Lung (tissue), 11 donors: ENCODE measurements at regions not wholly inside any gene's neighbourhood (a gene's known extent, or its start where the extent isn't known, plus 50 kb on each side); places are given as distances from the start of the nearest gene placed in this dataset.

Experiments
- ATAC-seq: fragments of 200-7000 bp; cut with Tn5 transposase; one replicate; pipeline ENCODE4 v1.9.1; 2020; ENCODE audit warnings: moderate number of reproducible peaks; ENCODE audit not compliant: insufficient read depth, low FRiP score
- DNase-seq, 3 donors: peaks; one replicate each; pipeline ENCODE4 v3.0.0-alpha.2; 2013 to 2017
- H3K27ac ChIP-seq, 2 donors: one replicate each; pipeline ENCODE4 v1.5.1; 2013; ENCODE audit warnings: mild to moderate bottlenecking in 2 of 2, moderate library complexity in 2 of 2, control low read depth in 1 of 2, inconsistent platforms in 1 of 2, low read depth in 1 of 2, low read length in 1 of 2
- H3K27me3 ChIP-seq, 3 donors: one replicate each; pipeline ENCODE4 v1.5.1; 2013; ENCODE audit warnings: low read length in 2 of 3; ENCODE audit not compliant: control insufficient read depth in 3 of 3, insufficient read depth in 3 of 3
- H3K36me3 ChIP-seq, 4 donors: one replicate each; pipeline ENCODE4 v1.5.1; 2013; ENCODE audit warnings: low read length in 4 of 4, mild to moderate bottlenecking in 1 of 4, moderate library complexity in 1 of 4; ENCODE audit not compliant: control insufficient read depth in 4 of 4, insufficient read depth in 4 of 4
- H3K4me1 ChIP-seq, 5 donors: one replicate each; pipeline ENCODE4 v1.5.1; 2013; ENCODE audit warnings: low read length in 5 of 5, mild to moderate bottlenecking in 2 of 5, moderate library complexity in 1 of 5; ENCODE audit not compliant: control insufficient read depth in 5 of 5, insufficient read depth in 5 of 5
- H3K4me3 ChIP-seq: one replicate; pipeline ENCODE4 v1.5.1; 2013; ENCODE audit warnings: mild to moderate bottlenecking, control low read depth, moderate library complexity
- H3K9ac ChIP-seq, 2 donors: one replicate each; pipeline ENCODE4 v1.5.1; 2013; ENCODE audit warnings: low read length in 2 of 2, control low read depth in 1 of 2; ENCODE audit not compliant: insufficient read depth in 1 of 2
- H3K9me3 ChIP-seq, 4 donors: one replicate each; pipeline ENCODE4 v1.5.1; 2013; ENCODE audit warnings: low read length in 3 of 4, mild to moderate bottlenecking in 1 of 4, moderate library complexity in 1 of 4; ENCODE audit not compliant: control insufficient read depth in 4 of 4, insufficient read depth in 3 of 4
- CTCF ChIP-seq: IDR thresholded peaks from 2 replicates; pipeline ENCODE4 v1.5.1; 2012; ENCODE audit warnings: mild to moderate bottlenecking; ENCODE audit errors: control extremely low read depth, extremely low read depth
- WGBS, 2 donors: extraction: QIAGEN DNeasy Blood & Tissue Kit; methylation state at CpG; one replicate each; pipeline ENCODE4 v1.1.7; 2013; 5-methylcytosine and 5-hydroxymethylcytosine counted together
- donor health status: control.
- donor health status: control.
- donor health status: Bipolar disorder and iron deficiency.
- donor health status: healthy.
- donor health status: DM: yes; HTN: yes; CAD: no.

DNA sequence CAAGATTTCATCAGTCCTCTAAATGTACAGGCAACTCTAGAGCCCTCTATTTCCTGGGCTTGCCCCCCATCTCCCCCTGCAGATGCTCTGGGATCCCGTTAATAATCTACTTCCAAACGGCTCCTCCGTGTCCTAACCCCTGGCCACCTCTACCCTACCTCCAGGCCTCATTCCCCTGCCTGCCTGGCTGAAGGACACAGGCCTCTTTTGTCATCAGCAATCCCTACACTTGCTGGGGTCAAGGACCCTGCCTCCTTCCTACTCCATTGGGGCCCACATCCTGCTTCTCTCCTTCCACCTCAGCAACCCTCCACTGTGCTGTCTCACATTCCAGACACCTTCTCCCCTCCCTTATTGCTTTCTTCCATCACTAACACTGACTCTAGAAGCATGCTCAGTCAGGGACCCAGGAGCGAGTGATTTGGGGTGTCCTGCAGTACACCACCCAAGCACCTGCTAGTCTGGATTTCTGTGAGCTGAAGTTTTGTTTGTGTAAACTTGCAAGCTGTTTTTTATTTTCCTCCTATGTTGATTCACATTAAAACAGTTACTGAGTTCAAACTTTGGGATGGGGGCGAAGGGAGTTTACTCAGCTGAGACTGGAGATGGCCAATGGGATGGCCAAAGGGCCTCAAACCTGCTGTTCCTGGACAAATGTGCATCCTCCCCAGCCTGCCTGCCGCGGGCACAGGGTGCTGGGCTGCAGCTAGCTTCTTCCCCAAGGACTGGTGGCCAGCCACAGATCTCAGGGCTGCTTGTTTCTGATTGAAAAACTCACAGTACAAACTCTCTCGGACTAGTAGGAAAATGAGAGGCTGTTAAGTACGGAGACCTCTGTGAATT is 314.7 kb downstream of the FOXO1 start:
- no peaks in the 10 kb centered on the region for H3K27me3 ChIP-seq
- ATAC-seq (no peak), DNase-seq (no peak)
- TF ChIP-seq CTCF: no peak
- 74 to 87% methylated on average over 9 of the region's 9 CpGs for WGBS, 2 donors
- no peaks in the 10 kb centered on the region for H3K9me3 ChIP-seq
- no peaks in the 10 kb centered on the region for H3K36me3 ChIP-seq
- no peak overlapping the region for H3K4me3 ChIP-seq
- no peak overlapping the region for H3K9ac ChIP-seq
- peak overlapping the region; percentile 26 to 76 for H3K27ac ChIP-seq
- peaks cover 0 to 25% (median 9%) of the 10 kb centered on the region in 5 donors for H3K4me1 ChIP-seq

GRCh38 chr13:40352380-40352778 is 314.1 kb downstream of the FOXO1 start:
- Histone ChIP-seq H3K36me3 (no peaks in the 10 kb centered on the region), H3K27ac (peak overlapping the region; percentile 48 to 76), H3K9ac (no peak overlapping the region), H3K4me1 (peaks cover 0 to 24% (median 9%) of the 10 kb centered on the region in 5 donors), H3K27me3 (no peaks in the 10 kb centered on the region), H3K9me3 (no peaks in the 10 kb centered on the region), H3K4me3 (no peak overlapping the region)
- DNase-seq (peak; percentile 40 to 74 (median 61)), ATAC-seq (peak; percentile 36)
- no peak for TF ChIP-seq CTCF
- WGBS, 2 donors: 55 to 63% methylated on average over 9 of the region's 9 CpGs

DNA sequence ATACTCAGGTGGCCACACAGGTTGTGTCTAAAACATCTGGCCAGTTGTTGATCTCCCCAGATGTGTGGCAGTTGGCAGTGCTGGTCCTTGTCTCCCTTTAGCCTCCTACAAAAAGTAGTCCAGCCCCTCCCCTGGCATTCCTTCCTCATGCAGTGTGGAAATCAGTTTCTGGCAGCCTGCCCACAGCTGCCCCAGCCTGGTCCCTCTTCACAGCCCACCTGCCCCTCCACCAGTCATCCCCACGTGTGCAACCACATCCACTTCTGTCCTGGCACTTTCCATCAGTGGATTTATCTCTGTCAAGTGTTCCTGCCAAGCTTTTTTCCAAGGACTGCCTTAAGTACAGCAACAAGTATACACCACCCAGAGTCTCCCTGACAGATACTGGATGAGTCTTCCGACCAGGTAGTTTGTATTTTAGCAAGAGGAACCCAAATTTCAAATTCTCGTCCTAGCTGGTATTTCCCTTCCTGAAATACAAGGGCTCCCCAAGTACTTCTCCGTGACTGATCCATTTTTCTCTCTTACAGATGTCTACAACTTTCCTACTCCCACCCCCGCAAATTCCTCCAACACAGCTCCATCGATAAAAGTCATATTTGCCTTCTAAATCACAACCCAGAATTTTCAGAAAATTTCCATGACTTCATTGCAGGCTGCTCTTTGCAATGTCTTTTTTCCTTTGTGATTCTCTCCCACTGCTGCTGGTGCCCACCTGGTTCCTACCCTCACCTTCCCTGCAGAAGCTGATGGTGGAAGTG is 313.5 kb downstream of the FOXO1 start:
- 61 to 74% methylated on average over 6 of the region's 6 CpGs for WGBS, 2 donors
- Histone ChIP-seq H3K27me3 (no peaks in the 10 kb centered on the region), H3K36me3 (no peaks in the 10 kb centered on the region), H3K4me3 (no peak overlapping the region), H3K27ac (peak overlapping the region; percentile 48 to 76), H3K9ac (no peak overlapping the region), H3K4me1 (peaks cover 0 to 23% (median 9%) of the 10 kb centered on the region in 5 donors), H3K9me3 (no peaks in the 10 kb centered on the region)
- no peak for TF ChIP-seq CTCF
- ATAC-seq: no peak
- peak in 1 of 3 donors; percentile 39 for DNase-seq
